HG03108 (cell line): ENCODE measurements at regions not wholly inside any gene's neighbourhood (a gene's known extent, or its start where the extent isn't known, plus 50 kb on each side); places are given as distances from the start of the nearest gene placed in this dataset.
"Not testable (repeated sequence)": the region's sequence is repeated elsewhere in the genome, so short reads cannot be mapped to it uniquely, and the experiment has no call there.

Source experiments
- ATAC-seq: cut with Tn5 transposase; IDR thresholded peaks from one replicate; pipeline ENCODE4 v1.9.1; 2021; ENCODE audit warnings: moderate library complexity; ENCODE audit not compliant: unreplicated experiment

DNA sequence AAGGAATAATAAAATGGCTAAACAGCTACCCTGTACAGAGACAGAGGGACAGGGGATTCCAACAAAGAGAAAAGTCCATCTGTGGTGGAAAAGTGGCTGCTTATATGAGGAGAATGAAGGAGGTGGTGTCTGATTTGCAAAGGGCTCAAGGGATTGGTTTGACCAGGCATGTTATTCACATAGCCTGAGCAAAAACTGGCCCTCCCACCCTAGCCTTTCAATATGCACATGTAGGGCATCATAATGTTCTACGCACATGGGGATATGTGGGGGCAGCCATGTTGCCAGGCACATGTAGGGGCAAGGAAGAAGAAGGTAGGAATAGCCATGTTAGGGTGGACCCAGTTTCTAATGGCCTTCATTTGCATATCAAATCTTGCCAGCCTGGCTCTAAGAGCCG is 1527.1 kb downstream of the RPIA start:
- not testable (repeated sequence) for ATAC-seq

DNA sequence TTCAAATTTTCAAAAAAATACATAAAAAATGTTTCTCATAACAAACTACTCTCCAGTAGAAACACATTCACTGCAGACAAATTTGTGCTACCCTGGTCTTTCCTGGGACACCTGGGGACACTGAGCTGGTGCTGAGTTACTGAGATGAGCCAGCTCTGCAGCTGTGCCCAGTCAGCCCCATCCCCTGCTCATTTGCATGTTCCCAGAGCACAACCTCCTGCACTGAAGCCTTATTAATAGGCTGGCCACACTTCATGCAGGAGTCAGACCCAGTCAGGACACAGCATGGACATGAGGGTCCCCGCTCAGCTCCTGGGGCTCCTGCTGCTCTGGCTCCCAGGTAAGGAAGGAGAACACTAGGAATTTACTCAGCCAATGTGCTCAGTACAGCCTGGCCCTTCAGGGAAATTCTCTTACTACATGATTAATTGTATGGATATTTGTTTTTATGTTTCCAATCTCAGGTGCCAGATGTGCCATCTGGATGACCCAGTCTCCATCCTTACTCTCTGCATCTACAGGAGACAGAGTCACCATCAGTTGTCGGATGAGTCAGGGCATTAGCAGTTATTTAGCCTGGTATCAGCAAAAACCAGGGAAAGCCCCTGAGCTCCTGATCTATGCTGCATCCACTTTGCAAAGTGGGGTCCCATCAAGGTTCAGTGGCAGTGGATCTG is 1529.3 kb downstream of the RPIA start:
- not testable (repeated sequence) for ATAC-seq

DNA sequence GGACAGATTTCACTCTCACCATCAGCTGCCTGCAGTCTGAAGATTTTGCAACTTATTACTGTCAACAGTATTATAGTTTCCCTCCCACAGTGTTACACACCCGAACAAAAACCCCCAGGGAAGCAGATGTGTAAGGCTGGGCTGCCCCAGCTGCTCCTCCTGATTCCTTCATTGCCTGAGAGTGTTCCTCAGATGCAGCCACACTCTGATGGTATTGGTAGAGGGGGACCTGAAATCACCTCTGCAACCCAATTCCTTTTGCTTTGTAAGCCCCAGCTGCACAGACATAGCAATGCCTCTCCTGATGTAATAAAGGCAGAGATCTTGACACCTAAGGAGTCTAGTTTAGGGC is 1529.8 kb downstream of the RPIA start:
- ATAC-seq: no peak

- not testable (repeated sequence) for ATAC-seq
Observed at GRCh38 chr2:90224767-90225166, 1533.3 kb downstream of the RPIA start.

DNA sequence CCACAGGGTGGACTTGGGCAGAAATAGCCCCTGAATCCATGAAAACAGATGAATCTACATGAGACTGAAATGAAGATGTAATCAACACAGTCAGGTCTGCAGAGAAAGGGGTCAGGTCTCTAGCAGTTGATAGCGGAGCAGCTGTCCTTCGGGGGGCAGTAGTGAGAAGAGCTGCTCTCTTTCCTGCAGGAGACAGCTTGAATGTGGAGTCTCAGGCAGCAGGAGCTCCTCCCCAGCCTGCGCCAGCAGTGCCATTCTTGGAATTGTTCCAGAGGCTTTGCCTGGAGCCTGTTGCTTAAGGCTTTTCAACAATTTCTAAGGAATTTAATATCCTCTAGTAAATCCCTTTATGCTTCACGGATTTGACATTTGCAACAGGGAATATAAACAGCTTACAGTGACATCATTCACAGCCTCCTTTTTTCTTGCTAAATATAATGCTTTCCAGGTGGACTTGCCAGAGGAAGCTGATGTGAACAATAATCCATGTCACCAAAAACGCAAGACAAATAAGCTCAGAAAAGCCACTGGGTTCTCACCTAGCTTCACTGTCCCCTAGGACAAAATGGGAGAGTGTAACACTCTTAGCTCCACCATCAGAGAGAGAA is 1535.1 kb downstream of the RPIA start:
- ATAC-seq: not testable (repeated sequence)

DNA sequence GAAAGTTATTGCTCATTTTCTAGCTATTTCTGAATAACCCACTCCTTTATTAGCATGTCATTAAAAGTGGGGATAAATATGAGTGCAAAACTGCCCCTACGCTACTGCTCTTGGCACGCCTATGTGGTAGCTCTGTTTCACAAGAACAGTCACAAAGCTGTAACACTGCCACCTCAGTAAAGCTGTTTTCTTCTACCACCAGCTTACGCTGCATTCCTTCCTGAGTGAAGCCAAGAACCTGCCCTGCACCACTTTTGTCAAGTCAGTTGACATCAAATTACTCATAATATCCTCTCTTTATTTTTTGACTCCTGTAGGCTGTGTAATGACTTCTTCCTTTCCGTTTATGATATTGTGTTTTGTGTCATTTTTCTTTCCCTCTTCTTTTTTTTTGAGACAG is 1539.7 kb downstream of the RPIA start:
- not testable (repeated sequence) for ATAC-seq

GRCh38 chr2:90235452-90235851 is 1544.0 kb downstream of the RPIA start:
- ATAC-seq: not testable (repeated sequence)

DNA sequence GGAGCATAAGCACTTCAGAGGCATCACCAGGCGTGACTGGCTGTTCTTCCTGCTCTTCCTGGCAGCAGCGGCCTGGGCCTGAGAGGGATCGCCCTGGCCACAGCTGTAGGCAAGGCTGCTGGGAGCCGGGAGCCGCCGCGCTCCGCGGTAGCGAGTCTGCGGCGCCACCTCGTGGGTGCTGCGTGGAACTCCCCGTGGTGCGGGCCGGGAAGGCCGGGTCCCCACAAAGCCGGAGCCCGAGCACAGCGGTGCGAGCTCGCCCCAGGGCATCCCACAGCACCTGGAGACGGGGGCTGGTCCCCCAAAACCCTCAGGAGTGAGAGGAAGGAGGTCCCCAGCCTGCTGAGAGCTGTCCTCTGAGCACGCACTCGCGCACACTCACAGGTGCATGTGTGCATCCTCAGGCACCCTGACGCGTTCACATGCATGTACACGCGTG is 1546.5 kb downstream of the RPIA start:
- ATAC-seq: not testable (repeated sequence)

DNA sequence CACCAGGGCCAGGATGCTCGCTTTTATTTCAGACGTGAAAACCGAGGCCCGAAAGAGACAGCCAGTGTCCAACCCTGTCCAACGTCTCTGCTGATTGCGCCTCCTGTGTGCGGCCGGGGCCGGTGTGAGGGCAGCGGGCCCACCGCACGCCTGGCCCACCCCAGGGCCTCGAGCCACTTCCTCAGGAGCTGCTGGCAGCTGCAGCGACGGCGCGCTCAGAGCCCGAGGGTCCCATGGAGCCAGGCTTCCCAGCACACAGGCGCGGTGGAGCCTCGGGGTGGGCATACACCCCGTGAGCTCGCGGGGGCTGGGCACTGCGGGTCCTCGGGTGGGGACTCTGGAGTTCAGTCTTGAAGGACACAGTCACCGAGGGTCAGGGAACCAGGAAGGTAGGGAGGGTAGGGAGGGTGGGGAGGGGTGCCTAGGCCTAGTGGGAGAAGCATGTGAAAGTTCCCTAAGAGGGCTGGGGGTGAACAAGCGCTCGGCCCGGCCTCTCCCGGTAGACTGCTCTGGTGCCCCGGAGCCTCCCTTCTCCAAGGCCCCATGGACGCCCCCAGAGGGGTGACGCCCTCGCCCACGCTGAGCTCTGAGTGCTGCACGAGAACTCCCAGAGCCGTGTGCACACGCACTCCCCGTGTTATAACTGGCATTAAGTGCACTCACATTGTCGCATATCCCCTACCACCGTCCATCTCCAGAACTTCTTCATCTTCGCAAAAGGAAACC is 1547.2 kb downstream of the RPIA start:
- not testable (repeated sequence) for ATAC-seq

GRCh38 chr2:90239769-90240168 is 1548.3 kb downstream of the RPIA start:
- not testable (repeated sequence) for ATAC-seq

GRCh38 chr2:90244902-90245765 is 1553.7 kb downstream of the RPIA start:
- ATAC-seq: not testable (repeated sequence)

- not testable (repeated sequence) for ATAC-seq
Observed at GRCh38 chr2:90248400-90248799, 1556.9 kb downstream of the RPIA start.

GRCh38 chr2:90250350-90250749 is 1558.9 kb downstream of the RPIA start:
- not testable (repeated sequence) for ATAC-seq

- not testable (repeated sequence) for ATAC-seq
Observed at GRCh38 chr2:90251576-90251975, 1560.1 kb downstream of the RPIA start.

- ATAC-seq: not testable (repeated sequence)
Observed at GRCh38 chr2:90253306-90253705, 1561.8 kb downstream of the RPIA start.

GRCh38 chr2:90266888-90267287 is 1575.4 kb downstream of the RPIA start:
- not testable (repeated sequence) for ATAC-seq

- ATAC-seq: not testable (repeated sequence)
Observed at GRCh38 chr2:90287751-90288150, 1596.3 kb downstream of the RPIA start.

- ATAC-seq: not testable (repeated sequence)
Observed at GRCh38 chr2:90288396-90288795, 1596.9 kb downstream of the RPIA start.

GRCh38 chr2:90289291-90289980 is 1598.0 kb downstream of the RPIA start:
- ATAC-seq: not testable (repeated sequence)

DNA sequence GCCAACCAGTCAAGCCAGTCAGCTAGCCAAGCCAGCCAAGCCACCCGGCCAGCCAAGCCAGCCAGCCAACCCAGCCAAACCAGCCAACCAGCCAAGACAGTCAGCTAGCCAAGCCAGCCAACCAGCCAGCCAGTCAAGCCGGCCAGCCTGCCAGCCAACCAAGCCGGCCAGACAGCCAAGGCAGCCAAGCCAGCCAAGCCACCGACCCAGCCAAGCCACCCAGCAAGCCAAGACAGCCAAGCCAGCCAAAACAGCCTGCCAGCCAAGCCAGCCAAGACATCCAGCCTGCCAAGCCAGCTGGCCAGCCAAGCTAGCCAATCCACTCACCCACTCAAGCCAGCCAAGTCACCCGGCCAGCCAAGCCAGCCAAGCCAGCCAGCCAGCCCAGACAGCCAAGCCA is 1599.2 kb downstream of the RPIA start:
- ATAC-seq: not testable (repeated sequence)
